Right renal pelvis (tissue), 4 donors: ENCODE measurements at regions not wholly inside any gene's neighbourhood (a gene's known extent, or its start where the extent isn't known, plus 50 kb on each side); places are given as distances from the start of the nearest gene placed in this dataset.
A peak's percentile ranks its signal among the peaks of the same experiment; 100 is the strongest.

Experiments
- DNase-seq, 4 donors: peaks; one replicate each; pipeline ENCODE4 v3.0.0-alpha.2; 2013; ENCODE audit warnings: low read depth in 4 of 4, low spot score in 3 of 4, missing footprints in 1 of 4

DNA sequence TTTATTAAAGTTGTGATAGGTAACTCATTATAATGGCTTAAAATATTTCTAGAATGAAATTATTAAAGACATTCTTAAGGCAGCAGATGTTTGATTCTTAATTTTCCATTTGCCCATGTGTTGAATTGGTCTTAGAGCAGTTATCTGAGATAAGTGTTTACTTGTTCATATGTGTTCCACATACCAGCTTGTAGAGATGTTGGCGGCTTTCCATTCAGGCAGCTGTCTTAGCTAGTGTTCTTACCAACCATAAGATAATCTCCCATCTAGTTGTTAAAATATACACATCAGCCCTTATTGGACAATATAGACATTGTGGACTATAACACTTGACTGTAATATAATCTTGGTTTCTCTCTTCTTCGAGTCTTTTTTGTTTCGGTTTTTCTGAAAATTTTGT is 1372.9 kb upstream of the ADGRL2 start:
- no peak for DNase-seq

DNA sequence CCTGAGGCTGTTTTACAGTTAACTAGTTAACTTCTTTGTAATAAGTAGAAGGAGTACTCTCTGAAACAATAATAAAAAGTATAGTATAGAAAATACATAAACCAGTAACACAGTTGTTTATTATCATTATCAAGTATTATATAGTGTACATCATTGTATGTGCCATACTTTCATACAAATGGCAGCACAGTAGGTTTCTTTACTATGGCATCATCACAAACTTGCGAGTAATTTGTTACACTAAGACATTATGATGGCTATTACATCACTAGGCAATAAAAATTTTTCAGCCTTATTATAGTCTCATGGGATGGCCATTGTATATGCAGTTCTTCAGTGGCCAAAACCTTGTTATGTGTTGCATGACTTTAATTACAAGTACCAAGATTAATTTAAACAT is 1376.5 kb upstream of the ADGRL2 start:
- no peak for DNase-seq

DNA sequence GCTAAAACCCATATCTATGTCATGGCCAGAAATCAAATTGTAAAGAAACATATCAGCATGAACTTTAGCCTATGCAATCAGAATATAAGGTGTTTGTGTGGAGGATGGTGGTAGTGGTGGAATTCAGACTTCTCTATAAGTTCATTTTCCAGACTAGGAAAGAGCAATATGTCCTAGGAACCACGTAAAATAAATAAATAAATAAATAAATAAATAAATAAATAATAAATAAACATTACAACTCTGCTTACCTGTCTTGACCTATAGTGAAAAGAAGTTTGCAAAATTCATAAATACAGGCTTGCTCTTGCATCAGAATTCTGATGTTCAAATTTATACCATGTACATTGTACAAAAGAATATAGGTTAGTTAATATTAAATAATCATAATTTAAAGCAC is 1382.6 kb upstream of the ADGRL2 start:
- DNase-seq, result no peak

DNA sequence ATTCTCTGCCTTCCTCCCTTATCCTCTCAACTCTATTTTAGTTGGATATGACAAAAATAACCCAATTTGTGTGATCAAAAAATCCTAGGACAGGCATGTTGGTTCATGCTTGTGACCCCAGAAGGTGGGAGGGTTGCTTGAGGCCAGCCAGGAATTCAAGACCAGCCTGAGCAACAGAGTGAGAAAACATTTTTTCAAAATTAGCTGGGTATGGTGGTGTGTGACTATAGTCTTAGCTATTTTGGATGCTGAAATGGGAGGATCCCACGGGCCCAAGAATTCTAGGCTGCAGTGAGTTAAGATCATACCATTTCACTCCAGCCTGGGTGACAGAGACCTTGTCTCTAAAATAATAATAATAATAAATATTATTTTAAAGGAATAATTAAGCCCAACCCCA is 1383.1 kb upstream of the ADGRL2 start:
- no peak for DNase-seq

DNA sequence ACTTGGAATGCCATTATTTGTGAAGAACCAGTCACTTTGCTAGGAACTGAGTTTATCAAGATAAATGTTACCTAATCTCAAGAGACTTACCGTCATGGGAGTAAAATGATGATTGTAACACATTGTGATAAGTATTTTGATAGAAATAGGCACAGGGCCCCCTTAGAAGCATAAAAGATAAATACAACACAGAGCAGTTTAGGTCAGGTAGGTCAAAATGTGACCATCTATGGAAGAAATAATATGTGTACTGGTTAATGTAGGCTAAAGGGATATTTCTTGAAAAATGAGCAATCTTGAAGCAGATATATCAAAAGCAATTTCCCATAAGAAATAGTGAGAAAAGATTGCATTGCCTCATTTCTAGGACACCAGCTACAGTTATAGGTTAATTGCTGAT is 1386.8 kb upstream of the ADGRL2 start:
- DNase-seq, result no peak

DNA sequence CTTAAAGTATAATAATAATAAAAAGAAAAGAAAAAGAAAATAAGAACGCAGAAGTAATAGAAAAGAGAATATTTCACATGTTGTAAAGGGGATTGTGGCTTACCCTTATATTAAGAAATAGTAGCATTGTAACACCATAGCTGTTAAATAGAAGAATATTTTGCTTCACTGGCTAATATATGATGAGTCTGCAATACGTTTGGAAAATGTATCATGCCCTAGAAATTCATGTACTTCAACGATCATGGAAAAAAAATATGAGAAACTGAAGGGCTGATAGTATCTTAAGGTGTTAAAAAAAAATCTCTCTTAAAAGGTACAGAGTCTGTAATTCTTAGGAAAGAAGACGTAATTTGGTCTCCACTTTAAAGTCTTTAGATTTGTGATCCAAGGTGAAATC is 1390.5 kb upstream of the ADGRL2 start:
- no peak for DNase-seq

DNA sequence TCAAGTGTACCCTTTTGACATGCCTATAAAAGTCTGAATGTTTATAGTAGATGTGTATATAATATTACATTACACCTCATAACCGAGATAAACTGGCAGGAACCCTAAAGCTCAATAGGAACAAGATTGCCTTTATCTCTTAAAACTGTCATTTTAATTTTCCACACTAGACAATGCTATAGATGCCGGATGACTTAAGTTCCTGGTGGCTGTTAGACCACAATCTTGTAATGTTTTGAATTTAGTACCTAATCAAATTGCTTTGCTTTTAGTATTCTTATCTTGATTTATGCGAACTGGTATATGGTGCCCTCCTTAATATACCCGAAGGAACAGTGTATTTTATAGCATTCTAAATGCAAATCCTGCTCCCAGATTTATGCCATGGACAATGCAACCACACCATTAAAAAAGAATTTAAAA is 1397.0 kb upstream of the ADGRL4 start:
- no peak for DNase-seq

DNA sequence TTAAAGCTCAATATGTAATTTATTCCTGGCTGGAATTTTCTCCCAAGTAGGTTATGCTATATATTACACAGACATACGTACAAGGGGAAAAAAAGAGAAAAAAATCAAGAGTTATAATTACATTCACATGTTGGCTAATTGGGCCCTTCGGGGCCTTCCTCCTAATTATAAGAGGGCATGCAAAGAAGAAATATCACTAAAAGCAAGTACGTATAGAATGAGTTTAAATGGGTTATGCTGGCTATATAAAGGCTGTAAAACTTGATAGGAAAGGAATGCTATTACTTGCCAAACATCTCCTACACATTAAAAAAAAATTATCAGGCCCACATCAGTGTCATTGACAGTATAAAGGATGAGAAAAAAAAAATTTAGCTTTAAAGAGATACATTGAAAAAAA is 1396.1 kb upstream of the ADGRL4 start:
- no peak for DNase-seq

DNA sequence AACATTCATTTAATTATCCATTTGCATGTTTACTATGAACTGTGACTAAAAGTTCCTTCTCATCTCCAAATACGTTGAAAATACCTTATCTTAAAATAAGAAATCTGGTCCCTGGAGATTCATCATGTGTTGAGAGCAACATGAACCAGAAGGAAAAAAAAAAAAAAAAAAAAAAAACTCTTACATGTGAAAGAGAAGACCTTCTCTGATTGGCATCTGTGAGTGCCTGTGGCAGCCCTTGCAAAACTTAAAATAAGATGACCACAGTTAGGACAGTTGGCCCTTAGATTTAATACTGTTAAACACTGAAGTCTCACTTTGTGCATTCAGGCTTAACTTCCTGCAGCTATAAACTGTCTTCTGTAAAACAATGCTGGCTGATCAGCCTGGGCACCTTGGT is 1395.2 kb upstream of the ADGRL4 start:
- no peak for DNase-seq

DNA sequence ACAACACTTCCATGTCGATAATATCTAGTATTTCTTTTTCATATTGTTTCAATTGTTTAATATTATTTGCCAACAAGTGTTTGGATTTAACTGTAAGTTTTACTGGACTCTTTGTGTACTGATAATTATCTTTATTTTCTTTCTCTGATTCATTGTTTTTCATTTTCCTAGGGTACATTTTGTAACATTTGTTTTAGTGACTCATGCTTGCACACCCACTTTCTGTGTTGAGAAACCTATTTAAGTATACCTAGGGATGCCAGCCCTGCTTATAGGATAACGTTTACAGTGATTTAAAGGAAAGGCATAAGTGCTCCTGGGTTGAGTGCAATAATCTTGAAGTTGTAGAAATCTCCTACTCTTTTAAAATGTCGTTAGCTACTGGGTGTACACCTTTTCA is 1386.0 kb upstream of the ADGRL4 start:
- no peak for DNase-seq

DNA sequence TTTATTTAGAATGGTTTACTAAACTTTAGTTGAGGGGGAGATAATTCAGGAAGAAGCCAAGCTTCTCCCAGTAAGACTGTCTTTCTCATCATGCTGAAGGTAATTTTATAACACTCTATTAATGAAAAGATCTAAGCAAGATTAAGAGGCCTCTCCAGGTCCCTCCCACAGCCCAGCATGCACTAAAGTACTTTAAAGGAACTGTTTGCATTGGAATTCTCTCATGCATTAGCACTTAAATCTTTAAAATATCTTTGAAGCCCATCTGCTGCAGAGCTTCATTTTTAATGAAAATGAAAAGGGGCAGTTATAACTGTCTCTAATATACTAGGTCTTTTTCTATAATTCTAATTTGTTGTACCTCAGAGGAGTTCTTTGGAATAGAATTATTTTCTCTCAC is 1379.1 kb upstream of the ADGRL4 start:
- no peak for DNase-seq

DNA sequence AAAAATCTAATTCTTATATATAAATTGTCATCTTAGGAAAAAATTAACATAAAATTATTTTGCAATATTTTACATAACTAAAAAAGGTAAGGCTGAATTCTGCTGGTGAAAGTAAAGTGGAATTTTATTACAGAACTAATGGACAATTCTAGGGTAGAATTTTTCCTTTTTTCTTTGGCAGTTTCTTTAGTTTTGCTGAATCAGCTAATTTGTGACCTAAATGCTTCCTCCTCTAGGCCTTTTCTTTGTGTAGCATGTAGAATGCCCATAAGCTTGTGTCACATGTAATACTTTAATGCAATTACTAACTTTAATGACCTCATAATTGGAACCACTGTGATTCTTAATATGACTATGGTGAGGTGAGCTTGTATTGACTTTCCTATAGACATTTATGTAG is 1378.4 kb upstream of the ADGRL4 start:
- DNase-seq, result no peak

DNA sequence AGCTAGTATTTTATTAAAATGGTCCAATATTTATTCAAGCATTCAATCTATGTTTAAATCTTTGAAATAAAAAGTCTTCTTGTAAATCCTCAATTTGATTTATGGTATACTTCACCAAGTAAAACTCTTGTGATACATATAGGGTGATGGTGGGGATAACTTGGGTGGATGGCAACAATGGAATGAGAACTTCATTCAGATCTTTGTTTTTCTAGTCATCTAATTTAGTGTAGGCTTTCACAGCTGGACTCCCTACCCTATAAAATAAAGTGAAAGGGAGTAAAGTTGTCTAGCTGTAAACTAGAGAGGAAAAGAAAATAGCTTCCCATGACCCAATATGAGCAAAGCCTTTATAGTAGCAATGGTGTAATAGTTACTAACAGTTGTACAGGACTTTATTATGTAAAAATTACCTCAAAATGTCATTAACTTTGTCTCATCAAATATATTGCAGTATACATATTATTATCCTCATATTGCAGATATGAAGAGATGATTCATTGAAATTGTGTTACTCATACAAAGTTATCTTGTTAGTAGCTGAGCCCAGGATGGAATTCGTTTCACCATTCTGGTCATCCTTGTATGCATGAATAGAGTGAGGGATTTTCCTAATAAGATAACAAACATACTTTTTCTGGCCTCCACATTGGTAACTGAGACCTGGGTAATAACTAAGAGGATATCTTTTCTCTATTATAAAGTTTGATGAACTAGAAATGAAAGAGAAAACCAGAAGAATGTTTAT is 1377.7 kb upstream of the ADGRL4 start:
- peak in 2 of 4 donors; percentile 6 to 23 for DNase-seq

DNA sequence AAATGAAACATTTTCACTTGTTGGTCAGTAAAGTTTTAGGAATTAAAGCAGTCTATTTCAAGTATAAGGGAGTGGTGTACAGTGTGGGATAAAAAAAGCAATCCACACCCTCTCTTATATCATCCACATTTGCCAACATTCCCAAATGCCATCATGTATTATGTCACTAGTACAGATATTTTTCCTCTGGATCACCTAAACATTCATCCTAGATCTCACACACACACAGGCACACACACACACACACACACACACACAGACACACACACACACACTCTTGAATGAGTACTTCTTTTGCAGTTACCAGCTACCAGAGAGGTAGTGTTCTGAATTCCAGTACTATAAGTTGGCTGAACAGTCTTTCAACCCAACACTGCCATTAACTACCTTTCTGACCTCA is 1369.1 kb upstream of the ADGRL4 start:
- no peak for DNase-seq

DNA sequence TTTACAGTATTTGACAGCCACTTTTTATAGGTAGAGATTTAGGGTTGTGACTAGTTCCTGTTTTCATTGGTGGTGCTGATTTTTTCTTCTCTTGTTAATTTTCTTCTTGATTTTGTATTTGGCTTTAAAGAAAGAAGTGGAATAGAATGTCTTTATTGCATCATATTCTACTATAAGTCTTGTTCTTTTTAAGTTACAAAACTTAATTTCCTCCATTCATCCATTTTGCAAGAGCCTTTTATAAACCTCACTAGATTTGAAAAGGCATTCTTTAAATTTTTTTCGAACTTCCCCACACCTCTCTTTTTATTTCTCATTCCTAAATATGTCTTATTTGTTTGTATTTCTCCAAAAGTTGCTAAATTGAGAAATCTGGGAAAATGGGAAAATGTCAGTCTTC is 1368.6 kb upstream of the ADGRL4 start:
- DNase-seq, result no peak

DNA sequence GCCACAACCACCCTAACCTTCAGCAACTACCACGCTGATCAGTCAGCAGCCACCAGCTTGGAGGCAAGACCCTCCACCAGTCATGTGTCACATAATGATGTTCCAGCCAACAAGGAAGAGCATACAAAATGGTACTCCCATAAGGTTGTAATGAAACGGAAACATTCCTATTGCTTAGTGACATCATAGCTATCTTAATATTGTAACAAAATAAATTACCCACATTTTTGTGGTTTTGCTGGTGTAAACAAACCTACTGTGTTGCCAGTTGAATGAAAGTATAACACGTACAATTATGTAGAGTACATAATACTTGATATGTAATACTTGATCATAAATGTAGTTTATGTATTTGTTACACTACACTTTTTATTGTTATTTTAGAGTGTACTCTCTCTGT is 1363.2 kb upstream of the ADGRL4 start:
- DNase-seq, result no peak

DNA sequence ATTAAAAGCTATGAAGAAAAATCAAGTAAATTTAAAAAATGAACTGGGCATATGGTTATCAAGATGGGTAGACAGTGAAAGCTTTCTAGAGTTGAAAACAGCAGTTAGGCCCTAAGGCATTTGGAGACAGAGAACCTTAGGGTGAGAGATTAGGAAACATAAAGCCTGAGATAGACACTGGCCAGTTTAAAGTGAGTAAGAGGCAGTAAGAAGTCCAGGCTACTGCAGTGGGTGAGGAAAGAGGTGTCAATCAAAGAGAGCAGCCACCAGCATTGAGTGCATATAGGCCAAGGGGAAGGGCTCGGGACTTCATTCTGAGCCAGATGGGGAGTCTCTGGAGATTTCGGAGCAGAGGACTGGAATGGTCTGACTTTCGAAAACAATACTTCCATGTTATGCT is 1360.5 kb upstream of the ADGRL4 start:
- DNase-seq, result no peak

DNA sequence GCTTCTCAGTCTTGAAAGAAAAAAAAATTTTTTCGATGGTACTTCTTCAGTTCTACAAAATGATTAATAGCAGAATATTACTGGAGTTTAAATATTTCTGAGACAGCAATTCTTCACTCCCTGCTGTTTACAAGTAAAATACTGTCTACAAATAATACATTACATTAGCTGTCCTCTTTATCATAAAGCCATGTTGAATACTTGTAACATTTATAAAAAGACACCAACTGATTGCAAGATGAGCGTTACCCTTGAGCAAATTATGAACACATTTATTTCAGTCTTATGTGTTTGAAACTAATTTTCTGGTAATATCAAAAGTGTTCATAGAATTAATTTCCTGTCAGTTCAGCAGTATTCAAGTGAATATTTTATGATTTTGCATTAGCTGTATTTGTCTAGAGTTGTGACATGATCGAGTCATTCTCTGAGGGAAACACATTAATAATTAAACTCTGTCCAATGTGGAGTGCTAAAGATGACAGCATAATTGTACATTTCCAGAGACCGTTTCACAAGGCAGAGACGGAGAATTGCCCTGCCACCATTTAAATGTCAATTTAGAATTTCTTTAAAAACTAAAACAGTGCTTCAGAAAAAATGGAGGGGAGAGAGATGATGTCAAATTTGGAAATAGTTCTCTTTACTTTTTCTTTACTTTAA is 1359.0 kb upstream of the ADGRL4 start:
- no peak for DNase-seq

DNA sequence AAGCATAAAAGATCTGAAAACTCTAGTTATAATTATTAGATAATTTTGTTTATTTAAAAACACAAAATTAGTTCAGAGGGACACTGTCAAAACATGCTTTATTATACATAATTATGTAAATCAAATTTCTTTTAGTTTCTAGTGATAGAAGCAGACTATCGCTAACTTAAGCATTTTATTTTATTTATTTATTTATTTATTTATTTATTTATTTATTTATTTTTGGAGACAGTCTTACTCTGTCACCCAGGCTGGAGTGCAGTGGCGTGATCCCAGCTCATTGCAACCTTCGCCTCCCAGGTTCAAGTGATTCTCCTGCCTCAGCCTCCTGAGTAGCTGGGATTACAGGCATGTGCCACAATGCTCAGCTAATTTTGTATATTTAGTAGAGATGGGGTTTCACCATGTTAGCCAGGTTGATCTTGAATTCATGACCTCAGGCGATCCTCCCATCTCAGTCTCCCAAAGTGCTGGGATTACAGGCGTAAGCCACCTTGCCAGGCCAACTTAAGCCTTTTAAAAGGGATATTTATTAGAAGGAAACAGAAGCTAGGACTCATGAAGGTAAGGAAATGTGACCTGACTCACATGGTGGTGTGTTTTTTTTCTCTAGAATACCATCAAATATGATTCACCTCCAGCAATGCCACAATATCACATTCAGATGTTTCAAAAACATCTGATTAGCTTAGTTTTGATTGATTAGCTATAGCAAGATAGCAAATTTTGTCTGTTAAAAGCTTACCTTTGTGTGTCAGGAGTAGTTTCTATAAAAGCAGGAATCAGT is 1357.4 kb upstream of the ADGRL4 start:
- DNase-seq, result no peak

DNA sequence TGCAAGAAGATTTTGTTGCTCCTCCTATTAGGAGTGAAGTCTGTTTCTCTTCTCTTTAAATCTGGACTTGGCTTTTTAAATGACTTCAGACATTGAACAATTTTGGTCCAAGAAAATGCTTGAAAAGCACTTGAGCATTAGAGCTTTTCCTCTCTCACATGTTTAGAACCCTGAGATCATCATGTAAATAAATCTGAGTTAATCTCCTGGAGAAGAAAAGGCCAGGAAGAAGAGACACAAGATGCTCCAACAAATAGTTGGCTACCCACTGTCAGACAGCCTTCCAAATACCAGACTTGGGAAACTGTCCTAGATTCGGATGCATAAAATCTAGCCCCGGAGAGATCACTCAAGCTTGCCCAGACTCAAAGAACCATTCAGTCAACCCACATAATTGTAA is 1353.1 kb upstream of the ADGRL4 start:
- no peak for DNase-seq

DNA sequence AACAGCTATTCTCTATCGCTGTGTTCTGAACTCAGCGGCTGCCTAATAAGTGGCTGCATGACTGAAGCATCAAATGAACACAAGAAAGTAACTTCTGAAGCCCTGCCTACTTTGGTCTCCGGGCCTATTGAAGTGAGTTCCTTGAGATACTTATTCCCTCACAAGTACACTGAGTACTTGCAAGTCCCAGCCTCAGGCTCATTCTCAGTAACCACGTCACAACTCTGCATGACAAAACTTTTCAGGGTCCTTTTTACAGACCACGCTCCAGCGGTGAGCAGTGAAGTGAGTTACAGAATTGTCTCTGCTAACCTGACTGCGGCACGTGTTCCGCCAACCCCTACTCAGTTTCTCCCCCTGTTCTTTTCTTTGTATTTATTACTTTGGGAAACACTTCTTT is 1342.7 kb upstream of the ADGRL4 start:
- no peak for DNase-seq

DNA sequence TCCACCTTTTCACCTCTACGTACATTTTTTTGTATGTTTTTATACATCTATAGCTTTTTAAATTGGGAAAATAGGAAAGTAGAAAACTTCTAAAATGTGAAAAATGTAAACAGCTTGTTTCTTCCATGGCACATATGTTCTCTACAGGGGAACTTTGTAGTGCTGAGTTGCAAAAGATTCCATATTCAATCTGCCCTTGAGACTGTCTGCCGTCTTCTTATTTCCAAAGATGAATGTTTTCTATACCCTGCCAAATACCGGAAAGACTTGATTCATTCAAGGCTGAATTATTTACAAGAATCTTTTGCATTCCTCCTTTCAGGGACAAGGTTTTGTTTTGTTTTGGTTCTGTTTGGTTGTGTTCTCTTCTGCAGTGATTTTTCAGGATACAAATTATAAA is 1334.5 kb upstream of the ADGRL4 start:
- no peak for DNase-seq
